IMR-90 (cell line): ENCODE measurements at regions not wholly inside any gene's neighbourhood (a gene's known extent, or its start where the extent isn't known, plus 50 kb on each side); places are given as distances from the start of the nearest gene placed in this dataset.

ENCODE experiments used
- ATAC-seq: fragments of 200-7000 bp; cut with Tn5 transposase; 2 replicates; pipeline ENCODE4 v1.9.1; 2020; ENCODE audit warnings: low read depth, mild to moderate bottlenecking, moderate library complexity
- BruUV-seq: library from RNA; stranded (reverse); fragments of 400-500 nt; replicated peaks from 2 replicates; lab custom pipeline; 2021; lab: Mats Ljungman, UMichigan
- CTCF ChIA-PET: fragments of 300-600 bp; formaldehyde crosslinking; extraction: SDS; loops from one replicate; lab custom pipeline; 2021; ENCODE audit warnings: antibody characterized with exemption; lab: Yijun Ruan, JAX
- POLR2A ChIA-PET: fragments of 300-600 bp; sonication (Branson Sonifier 250); formaldehyde crosslinking; loops from one replicate; lab custom pipeline; 2022; ENCODE audit warnings: antibody characterized with exemption; ENCODE audit not compliant: unreplicated experiment; lab: Charles Lee
- DNase-seq: peaks from one replicate; pipeline ENCODE4 v3.0.0; 2013
- H2AFZ ChIP-seq: replicated peaks from 2 replicates; pipeline ENCODE3; 2013; ENCODE audit warnings: low read length, mild to moderate bottlenecking; ENCODE audit not compliant: poor library complexity
- H2AK5ac ChIP-seq: 2 replicates; pipeline ENCODE4 v1.6.1; 2013; ENCODE audit warnings: low read depth, low read length, inconsistent platforms
- H2AK9ac ChIP-seq: replicated peaks from 2 replicates; pipeline ENCODE3; 2013; ENCODE audit warnings: mild to moderate bottlenecking, low read depth, low read length, moderate library complexity; ENCODE audit not compliant: poor library complexity
- H2BK120ac ChIP-seq: 2 replicates; pipeline ENCODE4 v1.6.1; 2013; ENCODE audit warnings: low read depth, low read length, inconsistent platforms
- H2BK15ac ChIP-seq: 3 replicates; pipeline ENCODE4 v1.6.1; 2013; ENCODE audit warnings: low read depth, low read length, inconsistent platforms
- H2BK20ac ChIP-seq: 2 replicates; pipeline ENCODE4 v1.6.1; 2013; ENCODE audit warnings: low read depth, mild to moderate bottlenecking, inconsistent platforms, low read length, moderate library complexity
- H2BK5ac ChIP-seq: 2 replicates; pipeline ENCODE4 v1.6.1; 2013; ENCODE audit warnings: mild to moderate bottlenecking, low read depth, low read length, inconsistent platforms; ENCODE audit not compliant: poor library complexity, severe bottlenecking
- H3K14ac ChIP-seq: replicated peaks from 2 replicates; pipeline ENCODE4 v1.6.1; 2013; ENCODE audit warnings: low read depth, low read length, inconsistent platforms
- H3K18ac ChIP-seq: 2 replicates; pipeline ENCODE4 v1.6.1; 2013; ENCODE audit warnings: low read depth, low read length, control low read depth
- H3K23ac ChIP-seq: 2 replicates; pipeline ENCODE4 v1.6.1; 2013; ENCODE audit warnings: low read depth, low read length, inconsistent platforms
- H3K27ac ChIP-seq: 2 replicates; pipeline ENCODE4 v1.5.1; 2013; ENCODE audit warnings: mild to moderate bottlenecking, control low read depth, low read length; ENCODE audit not compliant: insufficient read depth
- H3K27me3 ChIP-seq: 2 replicates; pipeline ENCODE4 v1.6.1; 2013; ENCODE audit warnings: low read length; ENCODE audit not compliant: control insufficient read depth, insufficient read depth
- H3K36me3 ChIP-seq: 2 replicates; pipeline ENCODE4 v1.6.1; 2013; ENCODE audit warnings: low read length, mixed read lengths; ENCODE audit not compliant: control insufficient read depth, insufficient read depth
- H3K4ac ChIP-seq: 2 replicates; pipeline ENCODE4 v1.6.1; 2013; ENCODE audit warnings: low read depth, low read length, inconsistent platforms
- H3K4me1 ChIP-seq: 2 replicates; pipeline ENCODE4 v1.6.1; 2013; ENCODE audit warnings: low read length, mixed read lengths; ENCODE audit not compliant: control insufficient read depth, insufficient read depth
- H3K4me2 ChIP-seq: 2 replicates; pipeline ENCODE4 v1.6.1; 2013; ENCODE audit warnings: low read depth, mild to moderate bottlenecking, control low read depth, low read length, moderate library complexity
- H3K4me3 ChIP-seq: 2 replicates; pipeline ENCODE4 v1.5.1; 2013; ENCODE audit warnings: low read depth, mild to moderate bottlenecking, control low read depth, low read length, moderate library complexity; ENCODE audit not compliant: insufficient read depth
- H3K56ac ChIP-seq: 2 replicates; pipeline ENCODE4 v1.6.1; 2013; ENCODE audit warnings: low read length, inconsistent platforms; ENCODE audit not compliant: insufficient read depth; ENCODE audit errors: extremely low read depth
- H3K79me1 ChIP-seq, 2 experiments: 2 replicates each; pipeline ENCODE4 v1.6.1; 2013; ENCODE audit warnings: low read length in 2 of 2, inconsistent platforms in 1 of 2, low read depth in 1 of 2
- H3K9ac ChIP-seq: 2 replicates; pipeline ENCODE4 v1.6.1; 2013; ENCODE audit warnings: low read depth, low read length, control low read depth
- H3K9me1 ChIP-seq: 2 replicates; pipeline ENCODE4 v1.6.1; 2013; ENCODE audit warnings: low read length, inconsistent platforms; ENCODE audit not compliant: insufficient read depth
- H3K9me3 ChIP-seq: 2 replicates; pipeline ENCODE4 v1.6.1; 2013; ENCODE audit warnings: low read length; ENCODE audit not compliant: control insufficient read depth, insufficient read depth
- H4K20me1 ChIP-seq: 2 replicates; pipeline ENCODE4 v1.6.1; 2013; ENCODE audit warnings: low read length, inconsistent platforms; ENCODE audit not compliant: insufficient read depth
- H4K5ac ChIP-seq: 2 replicates; pipeline ENCODE4 v1.6.1; 2013; ENCODE audit warnings: mild to moderate bottlenecking, low read depth, low read length, control low read depth
- H4K8ac ChIP-seq, 2 experiments: 2 replicates each; pipeline ENCODE4 v1.6.1; 2013; ENCODE audit warnings: low read depth in 2 of 2, low read length in 2 of 2, control low read depth in 1 of 2, inconsistent platforms in 1 of 2
- H4K91ac ChIP-seq: 2 replicates; pipeline ENCODE4 v1.6.1; 2013; ENCODE audit warnings: low read depth, low read length, inconsistent platforms; ENCODE audit not compliant: insufficient read depth
- CTCF ChIP-seq: conservative IDR thresholded peaks from 2 replicates; pipeline ENCODE4 v1.5.1; 2012; ENCODE audit warnings: mild to moderate bottlenecking, low read depth, low read length, improper control_type of control experiment
- MAFK ChIP-seq: IDR thresholded peaks from 2 replicates; pipeline ENCODE4 v1.6.1; 2012; ENCODE audit warnings: low read depth, low read length, improper control_type of control experiment
- MXI1 ChIP-seq: IDR thresholded peaks from 2 replicates; pipeline ENCODE4 v1.6.1; 2012; ENCODE audit warnings: low read depth, mild to moderate bottlenecking, low read length, moderate library complexity, borderline replicate concordance
- WGBS, 2 experiments: methylation state at CpG; one replicate each; pipeline versions ENCODE4 v1.1.5 to v1.1.7; 2013; ENCODE audit warnings: missing lambda C conversion rate in 2 of 2; ENCODE audit not compliant: insufficient read length in 1 of 2; ENCODE audit errors: extremely low coverage in 2 of 2; 5-methylcytosine and 5-hydroxymethylcytosine counted together
- dilution Hi-C: fragments of 300-500 bp; cut with HindIII; formaldehyde crosslinking; loops from one replicate; pipeline ENCODE4 v1.14.3; 2018; ENCODE audit warnings: low sequenced_read_pairs; ENCODE audit not compliant: unreplicated experiment
- in situ Hi-C: fragments of 300-500 bp; cut with MboI; formaldehyde crosslinking; loops from 3 replicates; pipeline ENCODE4 v1.14.3; 2019; ENCODE audit warnings: low sequenced_read_pairs, inconsistent platforms, mixed read lengths
- intact Hi-C: fragments of 100-400 bp; cut with micrococcal nuclease; formaldehyde crosslinking; loops from 2 replicates; pipeline ENCODE4 v1.10.0; 2022

GRCh38 chrX:134139090-134139489 is 97.9 kb upstream of the CCDC160 start:
- no peaks in the 10 kb centered on the region for H3K9me1 ChIP-seq
- no peak overlapping the region for H3K56ac ChIP-seq
- no peak overlapping the region for H4K8ac ChIP-seq
- H3K4me2 ChIP-seq, result no peak overlapping the region
- no TSS peak for BruUV-seq
- no peak overlapping the region for H4K91ac ChIP-seq
- POLR2A ChIA-PET, result no interaction called here
- intact Hi-C loops (no loop called here), dilution Hi-C loops (no loop called here), in situ Hi-C loops (no loop called here)
- H3K27me3 ChIP-seq, result 0 out of 2 replicates have a peak, but pooled peaks cover 2% of the 10 kb centered on the region
- H3K27ac ChIP-seq, result no peak overlapping the region
- H3K23ac ChIP-seq, result no peak overlapping the region
- H4K20me1 ChIP-seq, result no peaks in the 10 kb centered on the region
- H3K4me3 ChIP-seq, result no peak overlapping the region
- no peak overlapping the region for H4K5ac ChIP-seq
- no peak overlapping the region for H3K14ac ChIP-seq
- H2BK15ac ChIP-seq, result no peak overlapping the region
- no peak overlapping the region for H2BK120ac ChIP-seq
- TF ChIP-seq CTCF, result no peak
- no peak for TF ChIP-seq MXI1
- no peak for TF ChIP-seq MAFK
- CTCF ChIA-PET, result interaction anchor here (0.5 kb wide), 1 partner anchor 15 kb away, joined by 4 read pairs; no protein-coding TSS in a partner anchor
- no peaks in the 10 kb centered on the region for H3K79me1 ChIP-seq
- H3K9me3 ChIP-seq, result no peaks in the 10 kb centered on the region
- no peak overlapping the region for H2AFZ ChIP-seq
- no peak overlapping the region for H2BK5ac ChIP-seq
- no peak for DNase-seq
- H2AK9ac ChIP-seq, result no peak overlapping the region
- H3K18ac ChIP-seq, result no peak overlapping the region
- no CpG with 5 or more reads among the region's 3 CpGs for WGBS, 2 experiments
- no peak overlapping the region for H2BK20ac ChIP-seq
- no peak overlapping the region for H3K4ac ChIP-seq
- no peaks in the 10 kb centered on the region for H3K36me3 ChIP-seq
- ATAC-seq, result no peak
- no peak overlapping the region for H2AK5ac ChIP-seq
- no peak overlapping the region for H3K9ac ChIP-seq
- no peaks in the 10 kb centered on the region for H3K4me1 ChIP-seq
